ENCODE measurements at regions not wholly inside any gene's neighbourhood (a gene's known extent, or its start where the extent isn't known, plus 50 kb on each side); places are given as distances from the start of the nearest gene placed in this dataset.

DNA sequence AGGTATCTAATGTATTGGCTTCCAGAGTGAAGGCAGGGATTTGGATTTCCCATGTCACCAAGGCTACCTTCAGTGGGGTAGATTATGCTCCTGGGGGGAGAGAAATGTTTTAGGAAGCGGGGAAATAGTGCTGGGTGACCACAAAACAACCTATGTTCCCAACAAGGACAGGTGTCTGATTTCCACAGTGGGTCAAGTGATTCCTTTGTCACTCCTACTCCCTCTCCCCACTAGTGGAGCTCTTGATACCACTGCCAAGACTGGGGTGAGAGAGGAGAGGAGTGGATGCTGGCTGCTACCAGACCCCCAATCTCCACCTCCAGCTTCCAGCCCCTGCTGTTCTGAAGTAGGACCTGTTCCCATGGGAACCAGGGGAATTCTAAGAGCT is 104.3 kb upstream of the FAM78B start:
- Histone ChIP-seq H3K9me3 (ENCODE audit: control insufficient read depth, low read depth, low read length) (peaks cover 3% of the 10 kb centered on the region), H3K79me2 (ENCODE audit: control insufficient read depth, insufficient read depth, low read length) (no peaks in the 10 kb centered on the region), H3K9ac (ENCODE audit: control insufficient read depth, extremely low read depth, insufficient read depth, low read length) (no peak overlapping the region), H3K27ac (ENCODE audit: control insufficient read depth, insufficient read depth, low read length) (no peak overlapping the region), H3K9me1 (ENCODE audit: control insufficient read depth, extremely low read depth, insufficient read depth, low read length) (no peaks in the 10 kb centered on the region), H4K20me1 (ENCODE audit: control insufficient read depth, extremely low read depth, insufficient read depth, low read length) (no peaks in the 10 kb centered on the region), H3K4me1 (ENCODE audit: control insufficient read depth, extremely low read depth, insufficient read depth, low read length) (no peaks in the 10 kb centered on the region), H3K36me3 (ENCODE audit: control insufficient read depth in 2 of 2, extremely low read depth in 1 of 2, insufficient read depth in 2 of 2, low read length in 2 of 2) (no peaks in the 10 kb centered on the region), H3K4me2 (ENCODE audit: control insufficient read depth, extremely low read depth, insufficient read depth, low read depth, low read length) (no peak overlapping the region), H3K4me3 (ENCODE audit: control insufficient read depth in 2 of 3, extremely low read depth in 1 of 3, insufficient read depth in 2 of 3, low read depth in 1 of 3, low read length in 3 of 3) (no peak overlapping the region), H3K27me3 (ENCODE audit: control insufficient read depth, extremely low read depth, insufficient read depth, low read length) (no peaks in the 10 kb centered on the region), H2AFZ (ENCODE audit: control insufficient read depth, low read length) (no peak overlapping the region)
- no peak for FAIRE-seq
- no peak for DNase-seq (ENCODE audit: low read depth, low spot score)
- TF ChIP-seq, protein P1, sequence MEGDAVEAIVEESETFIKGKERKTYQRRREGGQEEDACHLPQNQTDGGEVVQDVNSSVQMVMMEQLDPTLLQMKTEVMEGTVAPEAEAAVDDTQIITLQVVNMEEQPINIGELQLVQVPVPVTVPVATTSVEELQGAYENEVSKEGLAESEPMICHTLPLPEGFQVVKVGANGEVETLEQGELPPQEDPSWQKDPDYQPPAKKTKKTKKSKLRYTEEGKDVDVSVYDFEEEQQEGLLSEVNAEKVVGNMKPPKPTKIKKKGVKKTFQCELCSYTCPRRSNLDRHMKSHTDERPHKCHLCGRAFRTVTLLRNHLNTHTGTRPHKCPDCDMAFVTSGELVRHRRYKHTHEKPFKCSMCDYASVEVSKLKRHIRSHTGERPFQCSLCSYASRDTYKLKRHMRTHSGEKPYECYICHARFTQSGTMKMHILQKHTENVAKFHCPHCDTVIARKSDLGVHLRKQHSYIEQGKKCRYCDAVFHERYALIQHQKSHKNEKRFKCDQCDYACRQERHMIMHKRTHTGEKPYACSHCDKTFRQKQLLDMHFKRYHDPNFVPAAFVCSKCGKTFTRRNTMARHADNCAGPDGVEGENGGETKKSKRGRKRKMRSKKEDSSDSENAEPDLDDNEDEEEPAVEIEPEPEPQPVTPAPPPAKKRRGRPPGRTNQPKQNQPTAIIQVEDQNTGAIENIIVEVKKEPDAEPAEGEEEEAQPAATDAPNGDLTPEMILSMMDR (optimal IDR thresholded peaks at IDR 0.05 in 1 of 3, IDR thresholded peaks at IDR 0.05 in 1 of 3, conservative IDR thresholded peaks at IDR 0.05 in 1 of 3; ENCODE audit: extremely low read depth in 1 of 3, insufficient read depth in 2 of 3, low read length in 3 of 3) = no peak
- TF ChIP-seq EZH2 (IDR thresholded peaks at IDR 0.05; ENCODE audit: low read length) = no peak
- dilution Hi-C loops (cut with MboI; ENCODE audit: extremely low pct_ligation_motif_present, low sequenced_read_pairs) = no loop called here

DNA sequence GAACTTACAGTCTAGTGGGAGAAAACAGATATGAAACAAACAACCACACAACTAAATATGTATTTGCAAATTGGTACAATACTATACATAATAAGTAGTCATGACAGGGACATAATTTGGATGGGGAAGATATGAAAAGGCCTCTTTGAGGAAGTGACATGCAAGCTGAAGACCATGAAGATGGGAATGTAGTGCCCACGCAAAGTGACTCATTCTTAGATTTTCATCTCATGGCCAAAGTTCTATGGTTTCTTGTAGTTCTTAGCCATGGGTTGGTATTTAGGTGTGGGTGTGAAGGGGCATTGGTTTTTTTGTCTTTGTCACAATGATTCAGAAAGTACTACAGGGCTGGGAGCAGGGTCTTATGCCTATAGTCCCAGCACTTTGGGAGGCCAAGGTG is 105.4 kb upstream of the FAM78B start:
- no peaks in the 10 kb centered on the region for H3K27me3 ChIP-seq (ENCODE audit: control insufficient read depth, extremely low read depth, insufficient read depth, low read length)
- dilution Hi-C loops (cut with MboI; ENCODE audit: extremely low pct_ligation_motif_present, low sequenced_read_pairs) = no loop called here
- H3K36me3 ChIP-seq (ENCODE audit: control insufficient read depth in 2 of 2, extremely low read depth in 1 of 2, insufficient read depth in 2 of 2, low read length in 2 of 2) = no peaks in the 10 kb centered on the region
- FAIRE-seq (no peak), DNase-seq (ENCODE audit: low read depth, low spot score) (no peak)
- H3K9ac ChIP-seq (ENCODE audit: control insufficient read depth, extremely low read depth, insufficient read depth, low read length) = no peak overlapping the region
- no peaks in the 10 kb centered on the region for H3K9me1 ChIP-seq (ENCODE audit: control insufficient read depth, extremely low read depth, insufficient read depth, low read length)
- H4K20me1 ChIP-seq (ENCODE audit: control insufficient read depth, extremely low read depth, insufficient read depth, low read length) = no peaks in the 10 kb centered on the region
- no peak overlapping the region for H2AFZ ChIP-seq (ENCODE audit: control insufficient read depth, low read length)
- no peak overlapping the region for H3K4me3 ChIP-seq (ENCODE audit: control insufficient read depth in 2 of 3, extremely low read depth in 1 of 3, insufficient read depth in 2 of 3, low read depth in 1 of 3, low read length in 3 of 3)
- TF ChIP-seq, protein P1 (optimal IDR thresholded peaks at IDR 0.05 in 1 of 3, IDR thresholded peaks at IDR 0.05 in 1 of 3, conservative IDR thresholded peaks at IDR 0.05 in 1 of 3; ENCODE audit: extremely low read depth in 1 of 3, insufficient read depth in 2 of 3, low read length in 3 of 3) = no peak
- no peak for TF ChIP-seq EZH2 (IDR thresholded peaks at IDR 0.05; ENCODE audit: low read length)
- H3K9me3 ChIP-seq (ENCODE audit: control insufficient read depth, low read depth, low read length) = peaks cover 3% of the 10 kb centered on the region
- H3K4me2 ChIP-seq (ENCODE audit: control insufficient read depth, extremely low read depth, insufficient read depth, low read depth, low read length) = no peak overlapping the region
- H3K27ac ChIP-seq (ENCODE audit: control insufficient read depth, insufficient read depth, low read length) = no peak overlapping the region
- no peaks in the 10 kb centered on the region for H3K79me2 ChIP-seq (ENCODE audit: control insufficient read depth, insufficient read depth, low read length)
- no peaks in the 10 kb centered on the region for H3K4me1 ChIP-seq (ENCODE audit: control insufficient read depth, extremely low read depth, insufficient read depth, low read length)
